Astrocyte (in vitro differentiated cells and primary cell): ENCODE measurements at regions not wholly inside any gene's neighbourhood (a gene's known extent, or its start where the extent isn't known, plus 50 kb on each side); places are given as distances from the start of the nearest gene placed in this dataset.
A peak's percentile ranks its signal among the peaks of the same experiment; 100 is the strongest.
"Not testable (repeated sequence)": the region's sequence is repeated elsewhere in the genome, so short reads cannot be mapped to it uniquely, and the experiment has no call there.

ENCODE experiments used
- DNase-seq: peaks from one replicate; pipeline ENCODE4 v3.0.0-alpha.2; 2010; ENCODE audit warnings: low read depth
- FAIRE-seq: peaks from 2 replicates; lab custom pipeline; 2011; peaks lifted over from hg19 to GRCh38; lab: Jason Lieb, UNC
- H2AFZ ChIP-seq: 2 replicates; pipeline ENCODE4 v1.6.0; 2012; ENCODE audit warnings: low read depth, low read length, inconsistent platforms
- H3K27ac ChIP-seq: 2 replicates; pipeline ENCODE4 v1.5.1; 2011; ENCODE audit warnings: low read depth, low read length, inconsistent platforms
- H3K27me3 ChIP-seq: 2 replicates; pipeline ENCODE4 v1.6.0; 2011; ENCODE audit warnings: low read length, inconsistent platforms; ENCODE audit not compliant: insufficient read depth
- H3K36me3 ChIP-seq: 2 replicates; pipeline ENCODE4 v1.5.1; 2011; ENCODE audit warnings: low read length, inconsistent platforms; ENCODE audit not compliant: insufficient read depth
- H3K4me1 ChIP-seq: 2 replicates; pipeline ENCODE4 v1.5.1; 2011; ENCODE audit warnings: low read length, inconsistent platforms; ENCODE audit not compliant: insufficient read depth
- H3K4me2 ChIP-seq: 2 replicates; pipeline ENCODE4 v1.6.0; 2012; ENCODE audit warnings: low read length, inconsistent platforms
- H3K4me3 ChIP-seq: 2 replicates; pipeline ENCODE4 v1.5.1; 2011; ENCODE audit warnings: low read depth, mild to moderate bottlenecking, low read length, inconsistent platforms; ENCODE audit not compliant: insufficient read depth
- H3K79me2 ChIP-seq: 2 replicates; pipeline ENCODE4 v1.6.0; 2012; ENCODE audit warnings: mild to moderate bottlenecking, low read length, inconsistent platforms; ENCODE audit not compliant: insufficient read depth
- H3K9ac ChIP-seq: 2 replicates; pipeline ENCODE4 v1.6.0; 2012; ENCODE audit warnings: mild to moderate bottlenecking, low read length, inconsistent platforms
- H3K9me3 ChIP-seq: 2 replicates; pipeline ENCODE4 v1.5.1; 2012; ENCODE audit warnings: low read depth, mild to moderate bottlenecking, low read length, inconsistent platforms; ENCODE audit not compliant: insufficient read depth
- H4K20me1 ChIP-seq: 2 replicates; pipeline ENCODE4 v1.6.0; 2012; ENCODE audit warnings: low read length, inconsistent platforms; ENCODE audit not compliant: insufficient read depth
- H3K27ac Mint-ChIP-seq: one replicate; pipeline ENCODE4 v1.8.0; 2021; ENCODE audit warnings: mild to moderate bottlenecking, mixed read lengths; ENCODE audit not compliant: unreplicated experiment
- H3K27me3 Mint-ChIP-seq: one replicate; pipeline ENCODE4 v1.8.0; 2021; ENCODE audit warnings: low read depth, mixed read lengths; ENCODE audit not compliant: unreplicated experiment
- H3K36me3 Mint-ChIP-seq: one replicate; pipeline ENCODE4 v1.8.0; 2021; ENCODE audit warnings: low read depth, mixed read lengths; ENCODE audit not compliant: unreplicated experiment
- H3K4me1 Mint-ChIP-seq: one replicate; pipeline ENCODE4 v1.8.0; 2021; ENCODE audit warnings: low read depth, mixed read lengths; ENCODE audit not compliant: unreplicated experiment
- H3K4me3 Mint-ChIP-seq: one replicate; pipeline ENCODE4 v1.8.0; 2021; ENCODE audit warnings: mild to moderate bottlenecking, moderate library complexity, mixed read lengths; ENCODE audit not compliant: unreplicated experiment
- H3K9me3 Mint-ChIP-seq: one replicate; pipeline ENCODE4 v1.8.0; 2021; ENCODE audit warnings: mild to moderate bottlenecking, mixed read lengths; ENCODE audit not compliant: unreplicated experiment
- EZH2 ChIP-seq: IDR thresholded peaks from 2 replicates; pipeline ENCODE4 v1.6.1; 2012; ENCODE audit warnings: mild to moderate bottlenecking, low read length, inconsistent platforms; ENCODE audit not compliant: insufficient read depth
- TF ChIP-seq, protein P1 (sequence below): IDR thresholded peaks from 2 replicates; pipeline ENCODE4 v1.5.1; 2011; ENCODE audit warnings: low read depth, mild to moderate bottlenecking, inconsistent platforms, low read length, moderate library complexity; ENCODE audit not compliant: insufficient read depth

- peak; percentile 97 for DNase-seq
These were observed 231.3 kb downstream of the ATPSCKMT start for GRCh38 chr5:10018201-10019069.

GRCh38 chr5:10017786-10018185, 231.9 kb downstream of the ATPSCKMT start:
- no peak for FAIRE-seq
- H3K79me2 ChIP-seq = no peaks in the 10 kb centered on the region
- no peaks in the 10 kb centered on the region for H3K9me3 ChIP-seq

More at GRCh38 chr5:10018201-10019069, 231.3 kb downstream of the ATPSCKMT start:
- Histone ChIP-seq H3K27me3 (no peaks in the 10 kb centered on the region), H3K36me3 (no peaks in the 10 kb centered on the region), H3K9ac (peak overlapping the region; percentile 49), H3K79me2 (no peaks in the 10 kb centered on the region), H3K4me3 (no peak overlapping the region), H3K4me1 (peaks cover 16% of the 10 kb centered on the region), H3K4me2 (peak overlapping the region; percentile 17), H2AFZ (no peak overlapping the region), H3K9me3 (no peaks in the 10 kb centered on the region), H3K27ac (peak overlapping the region; percentile 87), H4K20me1 (no peaks in the 10 kb centered on the region)
- TF ChIP-seq, protein P1, sequence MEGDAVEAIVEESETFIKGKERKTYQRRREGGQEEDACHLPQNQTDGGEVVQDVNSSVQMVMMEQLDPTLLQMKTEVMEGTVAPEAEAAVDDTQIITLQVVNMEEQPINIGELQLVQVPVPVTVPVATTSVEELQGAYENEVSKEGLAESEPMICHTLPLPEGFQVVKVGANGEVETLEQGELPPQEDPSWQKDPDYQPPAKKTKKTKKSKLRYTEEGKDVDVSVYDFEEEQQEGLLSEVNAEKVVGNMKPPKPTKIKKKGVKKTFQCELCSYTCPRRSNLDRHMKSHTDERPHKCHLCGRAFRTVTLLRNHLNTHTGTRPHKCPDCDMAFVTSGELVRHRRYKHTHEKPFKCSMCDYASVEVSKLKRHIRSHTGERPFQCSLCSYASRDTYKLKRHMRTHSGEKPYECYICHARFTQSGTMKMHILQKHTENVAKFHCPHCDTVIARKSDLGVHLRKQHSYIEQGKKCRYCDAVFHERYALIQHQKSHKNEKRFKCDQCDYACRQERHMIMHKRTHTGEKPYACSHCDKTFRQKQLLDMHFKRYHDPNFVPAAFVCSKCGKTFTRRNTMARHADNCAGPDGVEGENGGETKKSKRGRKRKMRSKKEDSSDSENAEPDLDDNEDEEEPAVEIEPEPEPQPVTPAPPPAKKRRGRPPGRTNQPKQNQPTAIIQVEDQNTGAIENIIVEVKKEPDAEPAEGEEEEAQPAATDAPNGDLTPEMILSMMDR = no peak
- no peak for TF ChIP-seq EZH2
- no peaks in the 10 kb centered on the region for H3K36me3 Mint-ChIP-seq
- FAIRE-seq = peak; percentile 73
- peak overlapping the region; percentile 88 for H3K27ac Mint-ChIP-seq
- peaks cover 11% of the 10 kb centered on the region for H3K4me1 Mint-ChIP-seq
- no peaks in the 10 kb centered on the region for H3K27me3 Mint-ChIP-seq
- no peaks in the 10 kb centered on the region for H3K9me3 Mint-ChIP-seq
- no peak overlapping the region for H3K4me3 Mint-ChIP-seq

GRCh38 chr5:10016559-10016958, 233.1 kb downstream of the ATPSCKMT start:
- H3K36me3 ChIP-seq, FAIRE-seq, H3K27me3 Mint-ChIP-seq, H3K4me3 Mint-ChIP-seq, H3K79me2 ChIP-seq, H3K9me3 ChIP-seq, H3K27ac Mint-ChIP-seq, H3K4me2 ChIP-seq, H4K20me1 ChIP-seq, H3K9me3 Mint-ChIP-seq, H3K36me3 Mint-ChIP-seq, H3K4me3 ChIP-seq, H3K27me3 ChIP-seq: not testable (repeated sequence)
- peak overlapping the region; percentile 29 for H3K9ac ChIP-seq
- peaks cover 11% of the 10 kb centered on the region for H3K4me1 Mint-ChIP-seq
- peak; percentile 52 for DNase-seq
- peak overlapping the region; percentile 27 for H2AFZ ChIP-seq
- peak overlapping the region; percentile 55 for H3K27ac ChIP-seq
- H3K4me1 ChIP-seq = peaks cover 16% of the 10 kb centered on the region

More at GRCh38 chr5:10017786-10018185, 231.9 kb downstream of the ATPSCKMT start:
- Histone ChIP-seq H3K36me3 (no peaks in the 10 kb centered on the region), H2AFZ (no peak overlapping the region), H3K4me1 (peaks cover 16% of the 10 kb centered on the region), H3K9ac (peak overlapping the region; percentile 49), H3K27ac (peak overlapping the region; percentile 87), H3K4me2 (peak overlapping the region; percentile 17), H3K27me3 (no peaks in the 10 kb centered on the region), H3K4me3 (no peak overlapping the region), H4K20me1 (no peaks in the 10 kb centered on the region)
- no peak overlapping the region for H3K4me3 Mint-ChIP-seq
- no peaks in the 10 kb centered on the region for H3K27me3 Mint-ChIP-seq
- peak overlapping the region; percentile 82 for H3K27ac Mint-ChIP-seq
- no peaks in the 10 kb centered on the region for H3K9me3 Mint-ChIP-seq
- DNase-seq = no peak
- TF ChIP-seq EZH2 = no peak
- TF ChIP-seq, protein P1 = no peak
- no peaks in the 10 kb centered on the region for H3K36me3 Mint-ChIP-seq
- peaks cover 11% of the 10 kb centered on the region for H3K4me1 Mint-ChIP-seq

GRCh38 chr5:10015681-10016080, 234.0 kb downstream of the ATPSCKMT start:
- H3K9me3 Mint-ChIP-seq = peaks cover 10% of the 10 kb centered on the region
- not testable (repeated sequence) for H3K4me3 Mint-ChIP-seq, H3K9me3 ChIP-seq, H3K27ac Mint-ChIP-seq, H3K79me2 ChIP-seq, H3K36me3 Mint-ChIP-seq, H3K27me3 ChIP-seq, H4K20me1 ChIP-seq, H3K27ac ChIP-seq, FAIRE-seq, H3K27me3 Mint-ChIP-seq, H3K36me3 ChIP-seq, H2AFZ ChIP-seq, H3K9ac ChIP-seq, H3K4me2 ChIP-seq, H3K4me3 ChIP-seq
- peaks cover 16% of the 10 kb centered on the region for H3K4me1 ChIP-seq
- DNase-seq = peak; percentile 65
- H3K4me1 Mint-ChIP-seq = peaks cover 11% of the 10 kb centered on the region
